Activated T-helper 1 cell treated with anti-CD3 and anti-CD28 coated beads, Interleukin-12 subunit alpha, Interleukin-12 subunit beta, Interleukin-2, Interleukin-4 antibody, amounts not matched to agents 30 ng/mL and 10 ng/mL and 1 ng/mL, durations not matched to agents 14 hours and 24 hours and 36 hours (primary cell): ENCODE measurements at regions not wholly inside any gene's neighbourhood (a gene's known extent, or its start where the extent isn't known, plus 50 kb on each side); places are given as distances from the start of the nearest gene placed in this dataset.
"Not testable (repeated sequence)": the region's sequence is repeated elsewhere in the genome, so short reads cannot be mapped to it uniquely, and the experiment has no call there.

ENCODE experiments used
- DNase-seq: peaks from one replicate; pipeline ENCODE4 v3.0.0; 2021; ENCODE audit warnings: low spot score
- H3K27ac Mint-ChIP-seq: one replicate; pipeline ENCODE4 v1.8.0; 2021; ENCODE audit warnings: mild to moderate bottlenecking, mixed read lengths
- H3K27me3 Mint-ChIP-seq: one replicate; pipeline ENCODE4 v1.8.0; 2022; ENCODE audit warnings: mild to moderate bottlenecking, moderate library complexity, mixed read lengths; ENCODE audit not compliant: insufficient read depth
- H3K36me3 Mint-ChIP-seq: one replicate; pipeline ENCODE4 v1.8.0; 2021; ENCODE audit warnings: low read depth, mixed read lengths
- H3K4me1 Mint-ChIP-seq: one replicate; pipeline ENCODE4 v1.8.0; 2021; ENCODE audit warnings: low read depth, mixed read lengths
- H3K4me3 Mint-ChIP-seq: one replicate; pipeline ENCODE4 v1.8.0; 2021; ENCODE audit warnings: mild to moderate bottlenecking, moderate library complexity, mixed read lengths
- H3K9me3 Mint-ChIP-seq: one replicate; pipeline ENCODE4 v1.8.0; 2021; ENCODE audit warnings: mixed read lengths
- intact Hi-C: fragments of 100-400 bp; cut with micrococcal nuclease; formaldehyde crosslinking; loops from one replicate; pipeline ENCODE4 v1.15.1; 2024

DNA sequence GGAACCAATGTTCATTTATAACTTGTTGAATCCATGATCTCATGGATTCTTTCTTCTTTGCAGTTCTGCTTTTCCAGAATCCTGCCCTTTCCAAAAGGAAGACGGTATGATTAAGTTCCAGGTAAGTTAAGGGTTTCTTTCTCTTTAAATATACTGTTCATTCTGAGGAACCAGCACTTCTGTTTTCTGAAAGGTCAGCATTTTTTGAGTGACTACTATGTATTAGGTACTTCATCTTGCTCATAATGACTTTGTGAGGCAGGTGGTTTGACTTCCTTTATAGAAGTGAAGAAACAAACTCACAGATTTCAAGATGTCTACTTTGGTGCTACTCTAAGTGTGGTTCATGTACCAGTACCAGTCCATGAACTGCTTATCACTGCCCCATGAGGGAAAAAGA, 107.4 kb upstream of the GPR39 start:
- H3K4me3 Mint-ChIP-seq, H3K9me3 Mint-ChIP-seq, DNase-seq, H3K36me3 Mint-ChIP-seq, H3K27ac Mint-ChIP-seq, H3K4me1 Mint-ChIP-seq, intact Hi-C loops, H3K27me3 Mint-ChIP-seq: not testable (repeated sequence)

DNA sequence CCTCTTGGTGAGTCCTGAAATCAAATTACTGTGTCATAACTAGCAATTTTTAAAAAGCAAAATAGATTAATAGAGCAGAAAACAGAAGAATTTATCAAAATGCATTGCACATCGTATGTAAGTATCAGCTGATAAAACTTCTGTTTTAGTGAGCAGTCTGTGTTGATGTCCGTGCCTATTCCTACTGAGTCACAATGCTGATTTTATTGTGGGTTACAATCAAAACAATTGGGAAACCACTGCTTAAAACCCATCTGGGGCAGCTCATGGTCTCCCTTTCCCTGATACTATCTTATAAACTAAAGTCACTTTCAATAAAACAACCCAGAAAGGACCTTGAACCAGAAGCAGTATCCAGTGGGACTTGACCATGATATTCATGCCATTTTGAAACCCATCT, 101.1 kb upstream of the GPR39 start:
- H3K27ac Mint-ChIP-seq, H3K4me3 Mint-ChIP-seq, intact Hi-C loops, H3K4me1 Mint-ChIP-seq, H3K27me3 Mint-ChIP-seq, H3K36me3 Mint-ChIP-seq, H3K9me3 Mint-ChIP-seq, DNase-seq: not testable (repeated sequence)

DNA sequence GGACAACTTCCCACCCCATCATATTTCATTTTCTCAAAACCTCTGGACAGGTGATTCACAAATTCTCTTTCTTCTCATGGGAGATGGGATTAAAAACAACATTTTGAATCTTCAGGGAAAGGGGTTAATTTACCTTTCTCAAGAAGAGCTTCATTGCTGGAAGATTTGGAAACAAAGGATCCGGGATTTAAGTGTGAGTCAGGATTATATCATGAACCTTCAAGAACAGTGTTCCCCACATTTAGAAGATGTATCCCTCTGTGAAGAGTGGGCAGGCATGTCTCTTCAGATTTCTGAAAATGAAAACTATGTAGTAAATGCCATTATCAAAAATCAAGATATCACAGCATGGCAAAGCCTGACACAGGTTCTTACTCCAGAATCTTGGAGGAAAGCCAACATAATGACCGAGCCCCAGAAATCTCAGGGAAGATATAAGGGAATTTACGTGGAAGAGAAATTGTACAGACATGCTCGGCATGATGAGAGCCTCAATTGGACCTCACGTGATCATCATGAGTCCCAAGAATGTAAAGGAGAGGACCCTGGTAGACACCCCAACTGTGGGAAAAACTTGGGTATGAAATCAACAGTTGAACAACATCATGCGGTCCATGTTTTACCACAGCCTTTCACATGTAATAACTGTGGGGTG, 99.5 kb upstream of the GPR39 start:
- H3K27me3 Mint-ChIP-seq, H3K4me1 Mint-ChIP-seq, H3K9me3 Mint-ChIP-seq, intact Hi-C loops, H3K27ac Mint-ChIP-seq, DNase-seq, H3K36me3 Mint-ChIP-seq, H3K4me3 Mint-ChIP-seq: not testable (repeated sequence)

DNA sequence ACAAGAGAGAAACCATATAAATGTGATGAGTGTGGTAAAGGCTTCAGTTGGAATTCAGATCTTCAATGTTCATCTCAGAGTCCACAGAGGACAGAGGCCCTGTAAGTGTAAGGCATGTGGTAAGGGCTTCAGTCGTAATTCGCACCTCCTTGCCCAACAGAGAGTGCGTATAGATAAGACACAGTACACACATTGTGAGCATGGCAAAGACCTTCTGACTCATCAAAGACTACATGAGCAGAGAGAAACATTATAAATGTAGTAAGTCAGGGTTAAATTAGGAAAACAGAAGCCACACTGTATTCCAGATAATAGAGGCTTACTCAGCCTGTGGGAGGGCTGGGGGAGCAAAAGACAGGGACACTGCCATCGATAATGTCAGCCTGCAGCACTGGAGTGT, 98.1 kb upstream of the GPR39 start:
- intact Hi-C loops, H3K4me3 Mint-ChIP-seq, H3K4me1 Mint-ChIP-seq, H3K9me3 Mint-ChIP-seq, H3K27me3 Mint-ChIP-seq, DNase-seq, H3K27ac Mint-ChIP-seq, H3K36me3 Mint-ChIP-seq: not testable (repeated sequence)

DNA sequence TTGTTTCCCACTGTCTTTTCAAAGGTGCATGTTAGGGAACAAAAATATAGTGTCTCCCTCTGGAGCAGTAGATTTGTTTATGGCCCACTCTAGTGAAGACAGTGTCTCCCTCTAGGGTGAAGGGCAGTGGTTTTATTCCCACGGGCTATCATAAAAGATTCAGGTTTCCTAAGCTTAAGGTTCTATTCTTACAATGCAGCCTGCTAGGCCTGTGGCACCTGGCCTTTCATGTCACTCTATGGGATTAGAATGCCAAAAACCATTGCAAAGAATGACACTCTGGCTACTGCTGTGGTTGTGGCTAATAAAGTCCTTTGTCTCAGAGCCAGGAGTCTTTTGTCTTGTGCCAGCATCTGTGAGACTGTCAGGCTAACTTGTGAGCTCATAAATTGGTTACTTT, 92.6 kb upstream of the GPR39 start:
- intact Hi-C loops, H3K36me3 Mint-ChIP-seq, DNase-seq, H3K4me3 Mint-ChIP-seq, H3K4me1 Mint-ChIP-seq, H3K27ac Mint-ChIP-seq, H3K27me3 Mint-ChIP-seq, H3K9me3 Mint-ChIP-seq: not testable (repeated sequence)

DNA sequence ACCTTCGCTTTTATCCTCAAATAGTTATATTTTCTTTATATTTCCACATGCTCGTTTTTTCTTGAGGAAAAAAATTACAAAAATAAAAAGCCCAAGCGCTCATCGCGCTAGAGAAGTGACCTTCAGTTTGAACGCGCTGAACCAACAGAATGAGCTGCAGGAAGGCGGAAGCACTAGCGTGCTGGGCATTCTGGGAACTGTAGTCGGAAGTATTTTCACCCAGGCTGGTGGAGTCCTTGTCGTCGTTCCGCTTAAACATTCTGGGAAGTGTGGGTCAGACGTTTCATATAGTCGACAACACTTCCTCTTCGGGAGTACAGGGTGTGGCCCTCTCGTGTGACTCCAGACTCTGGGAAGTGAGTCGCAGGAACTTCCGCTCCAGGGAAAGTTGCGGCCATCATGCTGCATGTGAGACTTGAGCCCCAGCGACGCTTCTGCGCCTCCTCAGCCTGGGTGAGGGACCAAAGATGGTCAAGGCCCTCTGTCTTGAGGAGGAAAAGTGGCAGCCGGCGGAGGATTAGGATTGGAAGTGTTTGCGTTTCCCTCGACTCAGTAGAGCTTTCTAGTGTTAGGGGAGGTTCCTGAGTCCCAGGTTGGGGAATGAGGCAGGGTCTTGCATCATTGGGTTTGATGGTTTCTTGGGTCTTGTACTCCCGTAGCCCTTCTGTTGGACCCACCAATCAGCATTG, 84.1 kb upstream of the GPR39 start:
- H3K9me3 Mint-ChIP-seq, H3K4me3 Mint-ChIP-seq, H3K36me3 Mint-ChIP-seq, DNase-seq, H3K27me3 Mint-ChIP-seq, intact Hi-C loops, H3K4me1 Mint-ChIP-seq, H3K27ac Mint-ChIP-seq: not testable (repeated sequence)

DNA sequence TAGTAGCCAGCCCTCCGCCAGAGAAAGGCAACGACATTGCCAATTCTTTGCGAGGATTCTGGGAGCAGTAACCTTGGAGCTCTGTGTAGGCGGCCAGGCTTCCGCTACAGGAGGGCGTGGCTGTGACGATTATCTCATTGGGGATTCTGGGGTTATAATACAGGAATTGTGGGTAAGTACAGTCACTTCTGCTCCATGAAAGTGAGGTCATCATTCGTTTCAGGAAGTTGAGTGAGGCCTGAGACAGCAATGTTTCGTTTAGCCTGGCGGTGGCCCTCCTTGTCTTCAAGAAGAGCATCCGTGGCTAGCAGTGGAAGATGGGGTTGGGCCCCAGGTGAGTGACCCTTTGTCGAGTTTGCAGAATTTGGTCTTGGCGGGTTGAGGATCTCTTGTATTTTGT, 79.5 kb upstream of the GPR39 start:
- intact Hi-C loops, H3K27me3 Mint-ChIP-seq, H3K9me3 Mint-ChIP-seq, H3K36me3 Mint-ChIP-seq, H3K27ac Mint-ChIP-seq, H3K4me1 Mint-ChIP-seq, DNase-seq, H3K4me3 Mint-ChIP-seq: not testable (repeated sequence)

DNA sequence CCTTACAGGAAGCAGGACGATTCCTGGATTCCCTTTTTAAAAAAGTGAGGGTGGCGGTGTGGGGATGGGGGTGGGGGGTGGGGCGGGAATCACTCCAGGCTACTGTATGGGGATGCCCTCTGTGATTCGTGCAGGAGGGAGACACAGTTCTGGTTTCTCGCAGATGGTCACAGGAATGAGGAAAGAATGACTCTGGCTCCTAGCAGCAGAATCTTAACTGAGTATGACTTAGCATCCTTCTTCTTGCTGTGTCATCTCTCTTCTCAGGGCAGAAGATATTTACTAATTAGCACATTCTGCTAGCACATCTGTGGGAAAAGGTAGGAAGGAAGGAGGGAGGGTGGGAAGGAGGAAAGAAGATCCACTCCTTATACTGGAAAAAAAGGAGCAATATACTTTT, 78.8 kb upstream of the GPR39 start:
- H3K4me3 Mint-ChIP-seq, H3K9me3 Mint-ChIP-seq, H3K4me1 Mint-ChIP-seq, DNase-seq, H3K27ac Mint-ChIP-seq, intact Hi-C loops, H3K27me3 Mint-ChIP-seq, H3K36me3 Mint-ChIP-seq: not testable (repeated sequence)

DNA sequence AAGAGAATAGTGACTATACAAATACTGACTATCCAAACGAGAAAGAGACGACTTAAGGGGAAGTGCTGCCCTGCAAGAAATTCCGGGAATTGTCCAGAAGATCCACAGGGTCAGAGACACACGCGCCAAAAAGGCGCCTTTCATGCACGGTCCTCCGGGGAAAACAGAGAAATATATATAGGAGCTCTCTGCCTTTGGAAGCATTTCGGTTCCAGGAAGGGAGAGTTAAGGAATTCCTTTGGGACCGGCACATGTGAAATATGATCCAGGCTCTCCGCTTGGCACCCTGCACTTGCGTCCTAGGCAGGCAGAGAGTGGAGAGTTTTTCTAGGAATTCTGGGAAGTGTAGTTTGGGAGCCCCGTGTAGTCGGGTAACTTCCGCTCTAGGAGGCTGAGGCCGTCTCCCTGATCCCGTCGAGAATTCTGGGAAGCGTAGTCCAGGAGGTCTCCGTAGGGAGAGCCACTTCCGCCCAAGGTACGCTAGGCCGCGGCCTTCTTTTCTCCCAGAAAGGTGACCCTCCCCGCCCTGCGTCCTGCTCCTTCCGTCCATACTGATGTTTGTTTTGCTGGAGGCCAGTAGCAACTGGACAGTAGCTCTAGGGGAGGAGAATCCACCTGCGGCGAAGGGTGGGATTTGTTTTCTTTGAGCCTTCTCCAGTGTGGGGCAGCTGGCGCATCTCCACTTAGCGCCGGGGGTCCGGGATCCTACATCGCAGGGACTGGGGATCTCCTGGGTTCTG, 69.4 kb upstream of the GPR39 start:
- intact Hi-C loops: loop anchor here (10.0 kb wide), 1 partner anchor 82 kb away; no protein-coding TSS in a partner anchor
- not testable (repeated sequence) for H3K4me3 Mint-ChIP-seq, H3K9me3 Mint-ChIP-seq, H3K36me3 Mint-ChIP-seq, H3K4me1 Mint-ChIP-seq, DNase-seq, H3K27ac Mint-ChIP-seq, H3K27me3 Mint-ChIP-seq

DNA sequence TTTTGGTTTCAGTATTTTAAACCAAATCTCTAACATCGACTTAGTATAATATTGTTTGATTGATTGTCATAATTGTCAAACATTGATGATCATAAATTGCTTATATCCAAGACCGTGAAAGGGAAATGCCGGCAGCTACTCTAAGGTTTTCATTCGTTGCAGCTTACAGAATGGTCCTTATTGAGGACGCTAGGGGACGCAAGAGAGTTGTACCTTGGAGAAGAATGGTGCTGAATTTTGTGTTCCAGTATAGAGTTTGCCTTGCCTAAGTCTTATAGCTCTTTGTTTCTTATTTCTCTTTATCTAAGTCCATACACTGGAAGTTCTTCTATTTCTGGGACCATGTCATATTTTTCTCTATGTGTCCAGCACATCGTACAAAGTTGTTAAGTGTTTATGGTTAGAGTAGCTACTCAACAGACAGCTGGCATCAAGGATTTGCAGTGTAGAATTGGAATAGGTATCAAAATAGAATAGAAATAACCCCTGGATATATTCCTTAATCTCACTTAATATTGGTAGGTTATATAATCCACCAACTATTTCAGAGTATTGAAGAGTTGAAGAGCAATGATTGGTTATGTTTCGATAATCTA, 67.4 kb upstream of the GPR39 start:
- not testable (repeated sequence) for H3K4me3 Mint-ChIP-seq, DNase-seq, H3K36me3 Mint-ChIP-seq, H3K9me3 Mint-ChIP-seq, H3K27ac Mint-ChIP-seq, H3K4me1 Mint-ChIP-seq
- intact Hi-C loops: loop anchor here (10.0 kb wide), 1 partner anchor 84 kb away; no protein-coding TSS in a partner anchor
- peaks cover 14% of the 10 kb centered on the region for H3K27me3 Mint-ChIP-seq

DNA sequence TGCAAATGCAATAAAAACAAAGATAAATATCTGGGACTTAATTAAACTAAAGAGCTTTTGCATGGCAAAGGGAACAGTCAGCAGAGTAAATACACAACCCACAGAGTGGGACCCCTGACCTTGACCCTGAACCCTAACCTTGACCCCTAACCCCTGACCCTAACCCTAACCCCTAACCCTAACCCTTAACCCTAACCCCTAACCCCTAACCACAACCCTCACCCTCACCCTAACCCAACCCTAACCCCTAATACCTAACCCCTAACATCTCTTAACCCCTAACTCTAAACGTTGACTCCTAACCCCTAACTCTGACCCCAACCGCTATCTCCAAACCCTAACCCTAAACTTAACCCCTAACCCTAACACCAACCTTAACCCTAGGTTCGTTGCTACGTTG, 64.9 kb upstream of the GPR39 start:
- intact Hi-C loops, DNase-seq, H3K27ac Mint-ChIP-seq, H3K36me3 Mint-ChIP-seq, H3K4me3 Mint-ChIP-seq, H3K9me3 Mint-ChIP-seq, H3K4me1 Mint-ChIP-seq: not testable (repeated sequence)
- H3K27me3 Mint-ChIP-seq: peaks cover 20% of the 10 kb centered on the region

DNA sequence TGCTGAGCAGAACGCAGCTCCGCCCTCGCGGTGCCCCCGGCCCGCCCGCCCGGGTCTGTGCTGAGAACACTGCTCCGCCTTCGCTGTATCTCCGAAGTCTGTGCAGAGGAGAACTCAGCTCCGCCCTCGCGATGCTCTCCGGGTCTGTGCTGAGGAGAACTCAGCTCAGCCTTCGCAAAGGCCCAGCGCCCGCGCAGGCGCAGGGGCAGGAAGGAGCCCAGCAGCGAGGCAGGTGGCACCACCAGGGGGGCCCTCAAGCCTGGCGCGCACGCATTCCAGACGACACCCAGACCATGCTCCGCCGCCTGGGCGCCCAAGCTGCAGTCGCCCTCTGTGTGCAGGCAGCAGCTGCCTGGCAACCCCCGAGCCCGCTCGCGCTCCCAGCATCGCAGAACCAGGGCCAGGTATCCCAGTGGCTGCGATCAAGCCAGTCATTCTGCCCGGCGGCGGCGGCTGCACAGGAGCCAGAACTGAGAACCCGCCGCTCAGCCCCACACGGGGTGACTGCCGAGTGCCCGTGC, 64.1 kb upstream of the GPR39 start:
- H3K27ac Mint-ChIP-seq, intact Hi-C loops, H3K4me1 Mint-ChIP-seq, H3K4me3 Mint-ChIP-seq, DNase-seq, H3K9me3 Mint-ChIP-seq, H3K36me3 Mint-ChIP-seq: not testable (repeated sequence)
- H3K27me3 Mint-ChIP-seq: peaks cover 20% of the 10 kb centered on the region

DNA sequence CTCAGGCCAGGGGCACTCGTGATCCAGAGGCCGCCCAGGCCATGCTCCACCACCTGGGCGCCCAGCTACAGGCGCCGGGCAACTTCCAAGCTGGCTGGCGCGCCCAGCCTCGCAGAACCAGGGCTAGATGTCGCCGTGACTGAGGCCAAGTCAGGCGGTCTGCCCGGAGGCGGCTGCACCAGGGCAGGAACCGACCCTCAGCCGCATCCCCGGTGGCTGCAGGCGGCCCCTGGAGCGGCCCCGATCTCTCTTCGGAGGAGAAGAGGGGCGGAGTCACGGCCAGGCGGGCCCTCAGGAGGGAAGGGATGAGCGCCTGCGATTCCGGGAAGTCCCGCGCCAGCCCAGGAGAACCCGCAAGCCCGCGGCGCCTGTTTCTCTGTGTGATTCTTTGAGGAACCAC, 63.2 kb upstream of the GPR39 start:
- H3K4me3 Mint-ChIP-seq, DNase-seq, intact Hi-C loops, H3K36me3 Mint-ChIP-seq, H3K4me1 Mint-ChIP-seq, H3K27ac Mint-ChIP-seq, H3K9me3 Mint-ChIP-seq: not testable (repeated sequence)
- peaks cover 20% of the 10 kb centered on the region for H3K27me3 Mint-ChIP-seq
